Liver (tissue), 3 donors: ENCODE measurements at regions not wholly inside any gene's neighbourhood (a gene's known extent, or its start where the extent isn't known, plus 50 kb on each side); places are given as distances from the start of the nearest gene placed in this dataset.

Source experiments
- CTCF ChIP-seq: fragments of 150-350 bp; IDR thresholded peaks from 2 replicates; pipeline ENCODE4 v1.5.1; 2017; ENCODE audit warnings: improper control_type of control experiment, low read depth, low read length; ENCODE audit not compliant: missing input control
- FOXA1 ChIP-seq: IDR thresholded peaks from 2 replicates; pipeline ENCODE4 v1.6.1; 2016; ENCODE audit warnings: antibody characterized with exemption
- GABPA ChIP-seq, 2 donors: IDR thresholded peaks in 1 of 2; conservative IDR thresholded peaks in 1 of 2; 2 replicates each; pipeline ENCODE4 v1.6.1; 2016; ENCODE audit warnings: antibody characterized with exemption in 2 of 2, mild to moderate bottlenecking in 1 of 2, moderate library complexity in 1 of 2
- JUND ChIP-seq, 2 donors: IDR thresholded peaks; 2 replicates each; pipeline ENCODE4 v1.6.1; 2016; ENCODE audit warnings: antibody characterized with exemption in 2 of 2
- RAD21 ChIP-seq, 2 donors: IDR thresholded peaks; 2 replicates each; pipeline ENCODE4 v1.6.1; 2016; ENCODE audit warnings: antibody characterized with exemption in 2 of 2, mild to moderate bottlenecking in 2 of 2
- RXRA ChIP-seq, 2 donors: IDR thresholded peaks; 2 replicates each; pipeline ENCODE4 v1.6.1; 2017 to 2018; ENCODE audit warnings: antibody characterized with exemption in 2 of 2, mild to moderate bottlenecking in 1 of 2
- TAF1 ChIP-seq: conservative IDR thresholded peaks from 2 replicates; pipeline ENCODE4 v1.6.1; 2016; ENCODE audit warnings: antibody characterized with exemption, mild to moderate bottlenecking
- YY1 ChIP-seq: IDR thresholded peaks from 2 replicates; pipeline ENCODE4 v1.6.1; 2016; ENCODE audit warnings: antibody characterized with exemption, mild to moderate bottlenecking
- TF ChIP-seq, protein P1 (sequence below): IDR thresholded peaks from 2 replicates; pipeline ENCODE4 v1.6.1; 2016; ENCODE audit warnings: antibody characterized with exemption, mild to moderate bottlenecking
- donor health status: healthy.
- donor health status: healthy.

GRCh38 chr21:41600961-41601572 lies 93.1 kb upstream of the TMPRSS2 start:
- TF ChIP-seq CTCF (no peak), GABPA (IDR thresholded peaks at IDR 0.05 in 1 of 2, conservative IDR thresholded peaks at IDR 0.05 in 1 of 2) (no peak), JUND (IDR thresholded peaks at IDR 0.05) (no peak), YY1 (no peak), RAD21 (IDR thresholded peaks at IDR 0.05) (no peak), FOXA1 (no peak), RXRA (IDR thresholded peaks at IDR 0.05) (no peak), TAF1 (no peak)
- TF ChIP-seq, protein P1, sequence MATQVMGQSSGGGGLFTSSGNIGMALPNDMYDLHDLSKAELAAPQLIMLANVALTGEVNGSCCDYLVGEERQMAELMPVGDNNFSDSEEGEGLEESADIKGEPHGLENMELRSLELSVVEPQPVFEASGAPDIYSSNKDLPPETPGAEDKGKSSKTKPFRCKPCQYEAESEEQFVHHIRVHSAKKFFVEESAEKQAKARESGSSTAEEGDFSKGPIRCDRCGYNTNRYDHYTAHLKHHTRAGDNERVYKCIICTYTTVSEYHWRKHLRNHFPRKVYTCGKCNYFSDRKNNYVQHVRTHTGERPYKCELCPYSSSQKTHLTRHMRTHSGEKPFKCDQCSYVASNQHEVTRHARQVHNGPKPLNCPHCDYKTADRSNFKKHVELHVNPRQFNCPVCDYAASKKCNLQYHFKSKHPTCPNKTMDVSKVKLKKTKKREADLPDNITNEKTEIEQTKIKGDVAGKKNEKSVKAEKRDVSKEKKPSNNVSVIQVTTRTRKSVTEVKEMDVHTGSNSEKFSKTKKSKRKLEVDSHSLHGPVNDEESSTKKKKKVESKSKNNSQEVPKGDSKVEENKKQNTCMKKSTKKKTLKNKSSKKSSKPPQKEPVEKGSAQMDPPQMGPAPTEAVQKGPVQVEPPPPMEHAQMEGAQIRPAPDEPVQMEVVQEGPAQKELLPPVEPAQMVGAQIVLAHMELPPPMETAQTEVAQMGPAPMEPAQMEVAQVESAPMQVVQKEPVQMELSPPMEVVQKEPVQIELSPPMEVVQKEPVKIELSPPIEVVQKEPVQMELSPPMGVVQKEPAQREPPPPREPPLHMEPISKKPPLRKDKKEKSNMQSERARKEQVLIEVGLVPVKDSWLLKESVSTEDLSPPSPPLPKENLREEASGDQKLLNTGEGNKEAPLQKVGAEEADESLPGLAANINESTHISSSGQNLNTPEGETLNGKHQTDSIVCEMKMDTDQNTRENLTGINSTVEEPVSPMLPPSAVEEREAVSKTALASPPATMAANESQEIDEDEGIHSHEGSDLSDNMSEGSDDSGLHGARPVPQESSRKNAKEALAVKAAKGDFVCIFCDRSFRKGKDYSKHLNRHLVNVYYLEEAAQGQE, result no peak
